Heart left ventricle (tissue), 13 donors: ENCODE measurements at regions not wholly inside any gene's neighbourhood (a gene's known extent, or its start where the extent isn't known, plus 50 kb on each side); places are given as distances from the start of the nearest gene placed in this dataset.
"Not testable (repeated sequence)": the region's sequence is repeated elsewhere in the genome, so short reads cannot be mapped to it uniquely, and the experiment has no call there.

Experiments
- CTCF ChIP-seq, 12 donors: fragments of 200-600 bp; sonication (generic) in 4 of 12; IDR thresholded peaks; one replicate each; pipeline versions ENCODE4 v1.5.0 to v1.8.0; 2018 to 2022; ENCODE audit warnings: antibody characterized with exemption in 12 of 12, mild to moderate bottlenecking in 5 of 12
- POLR2A ChIP-seq, 2 donors: fragments of 450-650 bp; IDR thresholded peaks; one replicate each; pipeline ENCODE4 v1.6.1; 2017; ENCODE audit warnings: antibody characterized with exemption in 2 of 2, mild to moderate bottlenecking in 2 of 2, moderate library complexity in 2 of 2
- donor health status: ischemic (EF 13 %, LVEDD 7.1; RV severe dilation, severe dysfunction).
- donor health status: DM: no; HTN: yes; CAD: no.
- donor health status: DM: no; HTN: no; CAD: no.
- donor health status: ischemic (EF 25% LVEDD 6.9; RV normal size, moderate dysfunction).
- donor health status: ischemic (EF 25% LVEDD 5.7; RV mildly dilated, moderate dysfunction).
- donor health status: ischemic (EF 35%, LVEDD 5.7; RV mildly dilated, moderate dysfunction).
- donor health status: nonischemic (EF 11% LVEDD 7.7; RV severe dilation, severe dysfunction).
- donor health status: DM: yes; HTN: yes; CAD: no.
- donor health status: PGD.
- donor health status: ischemic (EF 29% LVEDD 5.4; RV normal size, mild dysfunction).
- donor health status: nonischemic (EF 23%, LVEDD 6.1; RV moderate dilation, normal function).

DNA sequence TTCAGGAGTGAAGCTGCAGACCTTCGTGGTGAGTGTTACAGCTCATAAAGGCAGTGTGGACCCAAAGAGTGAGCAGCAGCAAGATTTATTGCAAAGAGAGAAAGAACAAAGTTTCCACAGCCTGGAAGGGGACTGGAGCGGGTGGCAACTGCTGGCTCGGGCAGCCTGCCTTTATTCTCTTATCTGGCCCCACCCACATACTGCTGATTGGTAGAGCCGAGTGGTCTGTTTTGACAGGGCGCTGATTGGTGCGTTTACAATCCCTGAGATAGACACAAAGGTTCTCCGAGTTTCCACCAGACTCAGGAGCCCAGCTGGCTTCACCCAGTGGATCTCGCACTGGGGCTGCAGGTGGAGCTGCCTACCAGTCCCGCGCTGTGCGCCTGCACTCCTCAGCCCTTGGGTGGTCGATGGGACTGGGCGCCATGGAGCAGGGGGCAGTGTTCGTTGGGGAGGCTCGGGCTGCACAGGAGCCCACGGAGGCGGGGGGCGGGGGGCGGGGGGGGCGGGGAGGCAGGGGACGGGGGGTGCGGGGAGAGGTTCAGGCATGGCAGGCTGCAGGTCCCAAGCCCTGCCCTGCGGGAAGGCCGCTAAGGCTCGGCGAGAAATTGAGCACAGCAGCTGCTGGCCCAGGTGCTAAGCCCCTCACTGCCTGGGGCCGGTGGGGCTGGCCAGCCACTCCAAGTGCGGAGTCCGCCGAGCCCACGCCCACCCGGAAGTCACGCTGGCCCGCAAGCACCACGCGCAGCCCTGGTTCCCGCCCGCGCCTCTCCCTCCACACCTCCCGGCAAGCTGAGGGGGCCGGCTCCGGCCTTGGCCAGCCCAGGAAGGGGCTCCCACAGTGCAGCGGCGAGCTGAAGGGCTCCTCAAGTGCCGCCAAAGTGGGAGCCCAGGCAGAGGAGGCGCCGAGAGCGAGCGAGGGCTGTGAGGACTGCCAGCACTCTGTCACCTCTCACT, 59.9 kb upstream of the EN2 start:
- TF ChIP-seq POLR2A, CTCF (IDR thresholded peaks at IDR 0.05): not testable (repeated sequence)
